ENCODE measurements at regions not wholly inside any gene's neighbourhood (a gene's known extent, or its start where the extent isn't known, plus 50 kb on each side); places are given as distances from the start of the nearest gene placed in this dataset.
"Not testable (repeated sequence)": the region's sequence is repeated elsewhere in the genome, so short reads cannot be mapped to it uniquely, and the experiment has no call there.

DNA sequence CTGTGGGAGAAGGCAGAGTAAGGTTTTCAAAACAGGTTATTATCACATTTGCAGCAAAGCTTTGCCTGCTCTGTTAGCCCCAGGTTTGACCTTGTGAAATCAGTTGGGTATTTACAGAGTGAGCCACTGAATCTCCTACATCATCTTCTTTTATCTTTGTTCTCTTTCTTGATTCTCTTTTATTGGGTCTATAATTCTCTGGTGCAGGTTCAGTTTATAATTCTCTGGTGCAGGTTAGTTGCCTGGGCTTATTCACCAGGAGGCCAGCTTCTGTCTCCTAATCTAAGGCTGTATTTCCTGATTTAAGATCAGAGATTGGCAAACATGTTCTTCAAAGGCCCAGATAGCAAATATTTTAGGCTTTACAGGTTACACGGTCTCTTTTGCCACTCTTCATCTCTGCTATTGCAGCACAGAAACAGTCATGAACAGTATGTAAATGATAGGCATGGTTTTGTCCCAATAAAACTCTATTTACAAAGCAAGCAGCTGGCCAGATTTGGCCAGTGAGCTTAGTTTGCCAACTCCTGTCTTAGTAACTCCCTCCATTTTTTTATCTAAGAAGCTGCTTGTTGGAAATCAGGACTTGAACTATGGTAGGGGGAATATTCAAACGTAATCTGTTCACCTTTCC, 205.0 kb upstream of the RIMS1 start:
- intact Hi-C loops (cut with micrococcal nuclease), result no loop called here
- Mint-ChIP-seq H3K4me1 (ENCODE audit: low read depth) (no peaks in the 10 kb centered on the region), H3K27me3 (ENCODE audit: low read depth) (no peaks in the 10 kb centered on the region), H3K36me3 (ENCODE audit: low read depth) (no peaks in the 10 kb centered on the region), H3K27ac (no peak overlapping the region), H3K9me3 (peaks cover 1% of the 10 kb centered on the region), H3K4me3 (no peak overlapping the region)
- no peak for DNase-seq
- CTCF ChIA-PET, result no interaction called here

DNA sequence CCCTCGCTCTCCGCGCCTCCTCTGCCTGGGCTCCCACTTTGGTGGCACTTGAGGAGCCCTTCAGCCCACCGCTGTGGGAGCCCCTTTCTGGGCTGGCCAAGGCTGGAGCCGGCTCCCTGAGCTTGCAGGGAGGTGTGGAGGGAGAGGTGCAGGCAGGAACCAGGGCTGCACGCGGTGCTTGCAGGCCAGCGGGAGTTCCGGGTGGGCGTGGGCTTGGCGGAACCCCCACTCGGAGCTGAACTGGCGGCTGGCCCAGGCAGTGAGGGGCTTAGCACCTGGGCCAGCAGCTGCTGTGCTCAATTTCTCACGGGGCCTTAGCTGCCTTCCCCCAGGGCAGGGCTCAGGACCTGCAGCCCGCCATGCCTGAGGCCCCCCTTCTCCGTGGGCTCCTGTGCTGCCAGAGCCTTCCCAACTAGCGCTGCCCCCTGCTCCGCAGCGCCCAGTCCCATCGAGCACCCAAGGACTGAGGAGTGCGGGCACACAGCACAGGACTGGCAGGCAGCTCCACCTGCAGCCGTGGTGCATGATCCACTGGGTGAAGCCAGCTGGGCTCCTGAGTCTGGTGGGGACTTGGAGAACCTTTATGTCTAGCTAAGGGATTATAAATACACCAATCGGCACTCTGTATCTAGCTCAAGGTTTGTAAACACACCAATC, 200.2 kb upstream of the RIMS1 start:
- H3K4me3 Mint-ChIP-seq; H3K4me1 Mint-ChIP-seq (ENCODE audit: low read depth); H3K36me3 Mint-ChIP-seq (ENCODE audit: low read depth); CTCF ChIA-PET; DNase-seq; H3K9me3 Mint-ChIP-seq; H3K27me3 Mint-ChIP-seq (ENCODE audit: low read depth); H3K27ac Mint-ChIP-seq; intact Hi-C loops (cut with micrococcal nuclease): not testable (repeated sequence)

DNA sequence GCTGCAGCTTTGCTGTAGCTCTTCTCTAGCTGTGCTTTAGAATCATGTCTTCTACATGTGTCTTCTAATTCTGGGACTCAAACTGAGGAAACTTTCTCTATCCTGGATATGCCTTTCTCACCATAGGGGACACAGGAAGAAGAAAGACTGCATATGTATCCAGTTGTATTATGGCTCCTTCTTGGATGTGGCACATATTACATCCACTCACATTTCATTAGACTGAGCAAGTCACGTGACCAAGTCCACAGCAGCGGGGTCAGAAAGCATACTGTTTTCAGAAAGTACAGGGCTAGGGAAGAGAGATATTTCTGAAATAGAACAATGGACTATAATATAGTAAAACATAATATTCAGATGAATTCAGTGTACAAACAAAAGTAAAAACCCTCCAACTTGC, 187.6 kb upstream of the RIMS1 start:
- no peak overlapping the region for H3K27ac Mint-ChIP-seq
- CTCF ChIA-PET, result no interaction called here
- no peaks in the 10 kb centered on the region for H3K27me3 Mint-ChIP-seq (ENCODE audit: low read depth)
- intact Hi-C loops (cut with micrococcal nuclease), result no loop called here
- no peaks in the 10 kb centered on the region for H3K4me1 Mint-ChIP-seq (ENCODE audit: low read depth)
- no peaks in the 10 kb centered on the region for H3K36me3 Mint-ChIP-seq (ENCODE audit: low read depth)
- DNase-seq, result no peak
- H3K9me3 Mint-ChIP-seq, result peaks cover 6% of the 10 kb centered on the region
- no peak overlapping the region for H3K4me3 Mint-ChIP-seq

DNA sequence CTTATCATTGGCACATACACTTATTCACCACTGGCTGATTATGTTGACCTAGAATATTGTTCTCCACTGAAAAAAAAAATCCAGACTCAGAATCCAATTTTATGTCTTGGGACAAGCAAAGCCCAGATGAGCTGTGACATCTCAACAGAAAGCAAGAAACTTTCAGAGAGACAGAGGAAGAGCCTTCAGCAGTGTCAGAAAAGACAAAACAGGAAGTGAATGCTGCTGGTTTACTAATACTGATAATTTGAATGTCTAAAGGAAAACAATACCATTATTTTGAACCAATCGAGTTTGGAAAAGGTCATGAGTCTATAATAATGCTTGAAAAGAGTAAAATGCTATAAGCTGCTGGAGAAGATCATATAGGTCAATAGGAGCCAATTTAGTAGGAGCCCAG, 179.8 kb upstream of the RIMS1 start:
- intact Hi-C loops (cut with micrococcal nuclease), result no loop called here
- Mint-ChIP-seq H3K9me3 (no peaks in the 10 kb centered on the region), H3K4me3 (no peak overlapping the region), H3K27ac (no peak overlapping the region), H3K36me3 (ENCODE audit: low read depth) (no peaks in the 10 kb centered on the region), H3K4me1 (ENCODE audit: low read depth) (no peaks in the 10 kb centered on the region), H3K27me3 (ENCODE audit: low read depth) (no peaks in the 10 kb centered on the region)
- CTCF ChIA-PET, result no interaction called here
- no peak for DNase-seq

DNA sequence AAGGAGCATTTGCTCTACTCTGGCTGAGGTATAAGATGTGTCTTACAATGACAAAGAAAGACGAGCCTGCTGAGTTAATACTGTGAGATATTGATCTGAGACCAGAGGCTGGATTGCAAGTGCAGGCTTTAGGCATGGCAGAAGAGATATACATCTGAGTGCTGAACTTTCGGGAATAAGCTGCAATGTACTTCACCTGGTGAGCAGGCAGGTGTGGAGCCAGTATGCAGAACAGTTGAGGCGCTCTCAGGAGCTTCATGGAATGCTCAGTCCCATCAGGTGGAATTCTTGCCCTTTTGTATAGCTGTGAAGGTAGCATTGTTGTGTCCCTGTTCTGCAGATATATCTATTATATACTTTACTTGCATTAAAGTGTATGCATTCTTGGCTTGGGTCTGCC, 179.3 kb upstream of the RIMS1 start:
- Mint-ChIP-seq H3K36me3 (ENCODE audit: low read depth) (no peaks in the 10 kb centered on the region), H3K4me1 (ENCODE audit: low read depth) (no peaks in the 10 kb centered on the region), H3K4me3 (no peak overlapping the region), H3K27ac (no peak overlapping the region), H3K27me3 (ENCODE audit: low read depth) (no peaks in the 10 kb centered on the region), H3K9me3 (no peaks in the 10 kb centered on the region)
- no peak for DNase-seq
- CTCF ChIA-PET, result no interaction called here
- intact Hi-C loops (cut with micrococcal nuclease), result no loop called here

DNA sequence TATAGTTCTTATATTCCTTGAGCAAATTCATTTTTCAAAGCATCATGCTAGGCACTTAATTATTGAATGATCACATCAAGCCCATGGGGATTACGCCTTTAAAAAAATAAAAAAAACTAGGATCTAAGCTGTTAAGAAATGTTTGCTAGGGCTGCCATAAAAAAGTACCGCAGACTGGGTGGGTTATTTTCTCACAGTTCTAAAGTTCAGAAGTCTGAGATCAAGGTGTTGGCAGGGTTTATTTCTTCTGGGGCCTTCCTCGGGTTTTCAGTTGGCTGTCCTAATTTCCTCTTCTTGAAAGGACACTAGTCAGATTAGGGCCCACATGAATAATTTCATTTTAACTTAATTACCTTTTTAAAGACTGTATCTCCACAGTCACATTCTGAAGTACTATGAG, 165.6 kb upstream of the RIMS1 start:
- H3K36me3 Mint-ChIP-seq (ENCODE audit: low read depth), result no peaks in the 10 kb centered on the region
- H3K4me3 Mint-ChIP-seq, result no peak overlapping the region
- H3K27ac Mint-ChIP-seq, result no peak overlapping the region
- H3K4me1 Mint-ChIP-seq (ENCODE audit: low read depth), result no peaks in the 10 kb centered on the region
- H3K27me3 Mint-ChIP-seq (ENCODE audit: low read depth), result no peaks in the 10 kb centered on the region
- DNase-seq, result no peak
- no peaks in the 10 kb centered on the region for H3K9me3 Mint-ChIP-seq
- CTCF ChIA-PET, result no interaction called here
- intact Hi-C loops (cut with micrococcal nuclease), result no loop called here

DNA sequence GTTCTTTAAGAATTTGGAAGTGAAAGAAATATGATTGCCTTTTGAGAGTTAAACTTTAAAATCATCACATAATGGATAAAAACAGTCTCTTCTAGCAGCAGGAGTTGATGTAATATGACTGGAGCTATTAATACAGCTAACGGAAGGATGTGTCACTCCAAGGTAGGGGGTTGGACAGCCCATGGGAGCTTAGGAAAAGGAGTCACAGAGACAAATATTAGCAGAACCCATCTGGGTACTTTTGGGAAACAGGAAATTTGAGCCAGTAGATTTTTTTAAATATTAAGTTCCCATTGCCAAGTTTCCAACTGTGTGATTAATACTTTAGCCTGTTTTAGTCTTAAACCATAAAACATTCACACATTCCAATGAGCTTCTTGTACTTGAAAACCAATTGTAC, 164.7 kb upstream of the RIMS1 start:
- Mint-ChIP-seq H3K27ac (no peak overlapping the region), H3K4me3 (no peak overlapping the region), H3K4me1 (ENCODE audit: low read depth) (no peaks in the 10 kb centered on the region), H3K9me3 (no peaks in the 10 kb centered on the region), H3K27me3 (ENCODE audit: low read depth) (no peaks in the 10 kb centered on the region), H3K36me3 (ENCODE audit: low read depth) (no peaks in the 10 kb centered on the region)
- intact Hi-C loops (cut with micrococcal nuclease), result no loop called here
- DNase-seq, result no peak
- CTCF ChIA-PET, result no interaction called here

DNA sequence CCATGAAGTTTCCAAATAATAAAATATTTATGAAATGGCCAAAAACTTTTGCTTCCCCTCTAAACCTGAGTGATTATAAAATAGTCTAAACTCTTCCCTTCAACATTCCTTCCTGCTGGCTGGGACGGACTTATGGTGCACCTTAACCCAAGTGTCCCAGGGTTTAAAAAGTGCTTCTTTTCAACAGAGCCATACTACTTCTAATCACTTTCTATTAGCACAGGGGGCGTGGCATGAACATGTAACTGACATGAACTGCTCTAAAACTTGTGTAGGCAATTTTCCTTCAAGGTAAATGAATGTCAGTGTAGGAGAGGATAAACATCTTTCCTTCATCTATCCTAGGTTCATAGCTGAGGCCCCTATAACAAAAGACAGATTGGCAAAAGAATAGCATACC, 163.6 kb upstream of the RIMS1 start:
- no peak for DNase-seq
- no peak overlapping the region for H3K27ac Mint-ChIP-seq
- intact Hi-C loops (cut with micrococcal nuclease), result no loop called here
- H3K27me3 Mint-ChIP-seq (ENCODE audit: low read depth), result no peaks in the 10 kb centered on the region
- H3K4me1 Mint-ChIP-seq (ENCODE audit: low read depth), result no peaks in the 10 kb centered on the region
- no peak overlapping the region for H3K4me3 Mint-ChIP-seq
- no peaks in the 10 kb centered on the region for H3K36me3 Mint-ChIP-seq (ENCODE audit: low read depth)
- no peaks in the 10 kb centered on the region for H3K9me3 Mint-ChIP-seq
- CTCF ChIA-PET, result no interaction called here

DNA sequence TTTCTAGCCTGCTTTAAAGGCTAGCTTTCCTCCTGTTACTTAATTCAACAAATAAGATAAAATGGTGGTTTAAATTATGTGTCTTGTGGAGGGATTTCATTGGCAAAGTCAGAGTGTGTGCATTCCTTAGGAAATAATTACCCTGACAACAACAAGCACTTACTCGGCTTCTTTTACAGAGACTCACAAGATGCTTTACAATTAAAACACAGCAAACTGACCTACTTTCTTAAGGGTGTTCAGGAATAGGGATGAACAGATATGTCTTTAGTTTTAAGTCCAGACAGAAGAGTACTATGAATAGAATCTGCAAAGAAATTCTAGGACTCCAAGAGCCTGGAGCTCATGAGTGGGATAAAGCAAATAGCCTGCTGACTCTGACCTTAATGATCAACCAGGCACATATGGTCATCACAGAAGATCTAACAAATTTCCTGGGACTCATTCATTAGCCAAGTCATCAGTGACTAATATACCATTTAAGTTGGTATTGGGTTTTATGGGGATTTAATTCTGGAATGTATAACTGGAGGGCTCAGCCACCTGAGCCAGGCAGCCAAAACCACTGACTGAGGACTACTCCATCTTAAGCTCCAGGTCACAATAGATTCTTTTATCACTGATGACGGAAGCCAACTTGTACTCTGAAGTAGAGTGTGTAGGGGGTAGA, 161.8 kb upstream of the RIMS1 start:
- Mint-ChIP-seq H3K36me3 (ENCODE audit: low read depth) (no peaks in the 10 kb centered on the region), H3K9me3 (no peaks in the 10 kb centered on the region), H3K27ac (no peak overlapping the region), H3K4me3 (no peak overlapping the region), H3K4me1 (ENCODE audit: low read depth) (no peaks in the 10 kb centered on the region), H3K27me3 (ENCODE audit: low read depth) (no peaks in the 10 kb centered on the region)
- no peak for DNase-seq
- CTCF ChIA-PET, result no interaction called here
- intact Hi-C loops (cut with micrococcal nuclease), result no loop called here

DNA sequence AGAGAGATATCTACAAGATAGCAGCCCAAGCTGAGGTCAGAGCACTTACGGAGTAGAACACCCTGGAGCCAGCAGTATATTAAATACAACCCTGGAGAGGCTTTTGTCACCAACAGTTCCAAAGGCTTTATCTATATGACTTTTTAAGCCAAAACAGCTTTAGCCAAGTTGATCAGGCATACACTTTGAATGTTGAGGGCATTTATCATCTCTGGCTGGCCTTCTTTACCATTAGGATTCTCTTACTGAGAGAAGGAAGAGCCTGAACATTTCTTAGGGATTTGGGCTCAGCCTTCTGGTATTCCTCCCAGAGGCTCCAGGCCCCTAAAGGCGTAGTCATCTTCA, 161.3 kb upstream of the RIMS1 start:
- Mint-ChIP-seq H3K4me3 (no peak overlapping the region), H3K4me1 (ENCODE audit: low read depth) (no peaks in the 10 kb centered on the region), H3K9me3 (no peaks in the 10 kb centered on the region), H3K27ac (no peak overlapping the region), H3K36me3 (ENCODE audit: low read depth) (no peaks in the 10 kb centered on the region), H3K27me3 (ENCODE audit: low read depth) (no peaks in the 10 kb centered on the region)
- no peak for DNase-seq
- intact Hi-C loops (cut with micrococcal nuclease), result no loop called here
- CTCF ChIA-PET, result no interaction called here

DNA sequence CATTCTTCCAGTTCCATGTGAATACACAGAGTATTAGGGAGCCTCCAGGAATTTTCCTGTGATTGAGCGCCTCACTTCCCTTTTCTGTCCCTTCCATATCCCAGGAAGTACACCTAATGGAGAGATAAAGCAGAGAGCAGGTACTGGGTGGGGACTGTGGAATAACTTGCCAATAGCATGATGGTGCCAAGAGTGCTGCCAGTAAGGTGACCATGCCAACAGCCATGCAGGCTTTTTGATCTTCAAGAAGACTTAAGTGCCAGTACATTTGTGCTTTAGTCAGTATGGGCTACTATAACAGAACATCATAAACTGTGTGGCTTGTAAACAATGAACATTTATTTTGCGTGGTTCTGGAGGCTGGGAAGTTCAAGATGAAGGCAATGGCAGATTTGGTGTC, 160.2 kb upstream of the RIMS1 start:
- Mint-ChIP-seq H3K36me3 (ENCODE audit: low read depth) (no peaks in the 10 kb centered on the region), H3K27ac (no peak overlapping the region), H3K4me3 (no peak overlapping the region), H3K27me3 (ENCODE audit: low read depth) (no peaks in the 10 kb centered on the region), H3K9me3 (no peaks in the 10 kb centered on the region), H3K4me1 (ENCODE audit: low read depth) (no peaks in the 10 kb centered on the region)
- DNase-seq, result no peak
- intact Hi-C loops (cut with micrococcal nuclease), result no loop called here
- CTCF ChIA-PET, result no interaction called here

DNA sequence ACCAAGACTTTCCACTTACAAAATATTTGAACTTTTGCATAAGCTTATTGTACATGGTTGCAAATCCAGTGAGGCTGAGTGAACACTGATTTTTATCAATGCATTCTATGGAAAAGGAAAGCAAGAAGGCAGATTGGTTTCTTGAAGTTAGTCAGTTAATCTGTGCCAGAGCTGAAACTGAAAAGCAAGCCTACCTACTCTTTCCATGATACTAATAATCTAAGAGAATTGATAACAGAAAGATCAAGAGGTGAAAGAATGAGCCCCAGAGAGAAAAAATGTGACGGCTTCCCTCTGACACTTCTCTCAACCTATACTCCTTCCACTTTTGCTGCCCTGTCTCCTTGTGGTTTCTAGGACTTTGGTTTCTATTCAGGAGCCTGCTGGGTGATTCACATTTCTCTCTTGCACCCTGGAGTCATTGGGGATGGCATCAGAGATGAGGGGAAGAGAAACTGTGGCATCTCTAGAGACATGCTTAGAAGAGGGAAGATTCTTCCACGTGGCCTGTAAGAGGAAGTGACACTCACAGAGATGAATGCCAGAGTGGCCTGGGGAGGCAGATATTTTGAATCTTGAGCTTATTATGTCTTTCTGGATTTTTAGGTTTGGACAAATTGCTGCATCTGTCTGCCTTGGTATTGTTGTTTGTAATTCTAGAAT, 158.6 kb upstream of the RIMS1 start:
- intact Hi-C loops (cut with micrococcal nuclease), result no loop called here
- CTCF ChIA-PET, result no interaction called here
- Mint-ChIP-seq H3K9me3 (no peaks in the 10 kb centered on the region), H3K4me3 (no peak overlapping the region), H3K27ac (no peak overlapping the region), H3K27me3 (ENCODE audit: low read depth) (no peaks in the 10 kb centered on the region), H3K36me3 (ENCODE audit: low read depth) (no peaks in the 10 kb centered on the region), H3K4me1 (ENCODE audit: low read depth) (no peaks in the 10 kb centered on the region)
- no peak for DNase-seq

DNA sequence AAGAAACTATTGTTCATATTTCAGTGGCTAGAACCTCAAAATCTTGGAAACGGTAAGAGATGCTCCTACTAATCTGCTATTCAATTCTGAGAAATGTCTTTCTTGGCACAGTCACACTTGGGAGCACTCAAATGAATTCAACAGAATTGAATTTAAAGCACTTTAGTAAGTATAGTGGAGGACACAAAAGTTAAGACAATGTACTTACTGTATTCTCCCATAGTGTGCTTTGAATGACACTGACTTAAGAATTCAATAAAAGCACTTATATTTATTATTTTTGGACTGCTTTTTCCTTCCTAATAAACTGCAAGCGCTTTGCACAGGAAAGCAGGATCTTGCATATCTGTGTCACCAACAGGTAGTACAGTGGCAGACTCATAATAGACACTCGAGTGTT, 156.1 kb upstream of the RIMS1 start:
- no peak for DNase-seq
- no peaks in the 10 kb centered on the region for H3K4me1 Mint-ChIP-seq (ENCODE audit: low read depth)
- H3K4me3 Mint-ChIP-seq, result no peak overlapping the region
- CTCF ChIA-PET, result no interaction called here
- no peaks in the 10 kb centered on the region for H3K27me3 Mint-ChIP-seq (ENCODE audit: low read depth)
- no peaks in the 10 kb centered on the region for H3K36me3 Mint-ChIP-seq (ENCODE audit: low read depth)
- intact Hi-C loops (cut with micrococcal nuclease), result no loop called here
- H3K9me3 Mint-ChIP-seq, result no peaks in the 10 kb centered on the region
- H3K27ac Mint-ChIP-seq, result no peak overlapping the region

Data from activated naive CD4-positive, alpha-beta T cell treated with anti-CD3 and anti-CD28 coated beads for 36 hours (primary cell).